ENCODE measurements at regions not wholly inside any gene's neighbourhood (a gene's known extent, or its start where the extent isn't known, plus 50 kb on each side); places are given as distances from the start of the nearest gene placed in this dataset.

- Histone ChIP-seq H3K36me3 (ENCODE audit: low read depth) (no peaks in the 10 kb centered on the region), H3K27ac (ENCODE audit: poor library complexity, severe bottlenecking) (no peak overlapping the region), H3K27me3 (ENCODE audit: insufficient read depth, poor library complexity, severe bottlenecking) (no peaks in the 10 kb centered on the region), H3K9me3 (ENCODE audit: severe bottlenecking) (peaks cover 2% of the 10 kb centered on the region), H3K4me1 (ENCODE audit: insufficient read depth, poor library complexity, severe bottlenecking) (no peaks in the 10 kb centered on the region), H3K4me3 (ENCODE audit: severe bottlenecking) (no peak overlapping the region)
- no peak for ATAC-seq (ENCODE audit: low read depth)
- TF ChIP-seq CTCF (IDR thresholded peaks at IDR 0.05; ENCODE audit: poor library complexity, severe bottlenecking): no peak
- no peak for DNase-seq (ENCODE audit: low spot score)
These were observed 198.0 kb downstream of the CAVIN4 start for GRCh38 chr9:100775912-100776311.

- no peaks in the 10 kb centered on the region for H3K36me3 ChIP-seq (ENCODE audit: low read depth)
- TF ChIP-seq CTCF (IDR thresholded peaks at IDR 0.05; ENCODE audit: poor library complexity, severe bottlenecking): no peak
- ATAC-seq (ENCODE audit: low read depth) (no peak), DNase-seq (ENCODE audit: low spot score) (no peak)
- H3K27ac ChIP-seq (ENCODE audit: poor library complexity, severe bottlenecking): no peak overlapping the region
- no peaks in the 10 kb centered on the region for H3K27me3 ChIP-seq (ENCODE audit: insufficient read depth, poor library complexity, severe bottlenecking)
- no peaks in the 10 kb centered on the region for H3K4me1 ChIP-seq (ENCODE audit: insufficient read depth, poor library complexity, severe bottlenecking)
- H3K9me3 ChIP-seq (ENCODE audit: severe bottlenecking): peaks cover 4% of the 10 kb centered on the region
- H3K4me3 ChIP-seq (ENCODE audit: severe bottlenecking): no peak overlapping the region
These were observed 206.9 kb downstream of the CAVIN4 start for GRCh38 chr9:100784755-100785154.

GRCh38 chr9:100785946-100786345 lies 208.1 kb downstream of the CAVIN4 start:
- H3K4me1 ChIP-seq (ENCODE audit: insufficient read depth, poor library complexity, severe bottlenecking): no peaks in the 10 kb centered on the region
- TF ChIP-seq CTCF (IDR thresholded peaks at IDR 0.05; ENCODE audit: poor library complexity, severe bottlenecking): no peak
- H3K27ac ChIP-seq (ENCODE audit: poor library complexity, severe bottlenecking): no peak overlapping the region
- no peak for ATAC-seq (ENCODE audit: low read depth)
- peaks cover 4% of the 10 kb centered on the region for H3K9me3 ChIP-seq (ENCODE audit: severe bottlenecking)
- no peaks in the 10 kb centered on the region for H3K36me3 ChIP-seq (ENCODE audit: low read depth)
- no peak overlapping the region for H3K4me3 ChIP-seq (ENCODE audit: severe bottlenecking)
- no peak for DNase-seq (ENCODE audit: low spot score)
- H3K27me3 ChIP-seq (ENCODE audit: insufficient read depth, poor library complexity, severe bottlenecking): no peaks in the 10 kb centered on the region

- TF ChIP-seq CTCF (IDR thresholded peaks at IDR 0.05; ENCODE audit: poor library complexity, severe bottlenecking): no peak
- no peaks in the 10 kb centered on the region for H3K4me1 ChIP-seq (ENCODE audit: insufficient read depth, poor library complexity, severe bottlenecking)
- no peak for ATAC-seq (ENCODE audit: low read depth)
These were observed 216.9 kb downstream of the CAVIN4 start for GRCh38 chr9:100794738-100795269.

GRCh38 chr9:100803956-100804355 lies 224.6 kb upstream of the PLPPR1 start:
- Histone ChIP-seq H3K27me3 (ENCODE audit: insufficient read depth, poor library complexity, severe bottlenecking) (no peaks in the 10 kb centered on the region), H3K36me3 (ENCODE audit: low read depth) (no peaks in the 10 kb centered on the region), H3K4me3 (ENCODE audit: severe bottlenecking) (no peak overlapping the region), H3K9me3 (ENCODE audit: severe bottlenecking) (no peaks in the 10 kb centered on the region), H3K27ac (ENCODE audit: poor library complexity, severe bottlenecking) (no peak overlapping the region), H3K4me1 (ENCODE audit: insufficient read depth, poor library complexity, severe bottlenecking) (no peaks in the 10 kb centered on the region)
- no peak for ATAC-seq (ENCODE audit: low read depth)
- TF ChIP-seq CTCF (IDR thresholded peaks at IDR 0.05; ENCODE audit: poor library complexity, severe bottlenecking): no peak
- DNase-seq (ENCODE audit: low spot score): no peak

More at GRCh38 chr9:100794738-100795269, 216.9 kb downstream of the CAVIN4 start:
- Histone ChIP-seq H3K4me3 (ENCODE audit: severe bottlenecking) (no peak overlapping the region), H3K9me3 (ENCODE audit: severe bottlenecking) (no peaks in the 10 kb centered on the region), H3K27ac (ENCODE audit: poor library complexity, severe bottlenecking) (no peak overlapping the region), H3K27me3 (ENCODE audit: insufficient read depth, poor library complexity, severe bottlenecking) (no peaks in the 10 kb centered on the region), H3K36me3 (ENCODE audit: low read depth) (no peaks in the 10 kb centered on the region)
- no peak for DNase-seq (ENCODE audit: low spot score)
